ENCODE measurements at regions not wholly inside any gene's neighbourhood (a gene's known extent, or its start where the extent isn't known, plus 50 kb on each side); places are given as distances from the start of the nearest gene placed in this dataset.
"Not testable (repeated sequence)": the region's sequence is repeated elsewhere in the genome, so short reads cannot be mapped to it uniquely, and the experiment has no call there.

DNA sequence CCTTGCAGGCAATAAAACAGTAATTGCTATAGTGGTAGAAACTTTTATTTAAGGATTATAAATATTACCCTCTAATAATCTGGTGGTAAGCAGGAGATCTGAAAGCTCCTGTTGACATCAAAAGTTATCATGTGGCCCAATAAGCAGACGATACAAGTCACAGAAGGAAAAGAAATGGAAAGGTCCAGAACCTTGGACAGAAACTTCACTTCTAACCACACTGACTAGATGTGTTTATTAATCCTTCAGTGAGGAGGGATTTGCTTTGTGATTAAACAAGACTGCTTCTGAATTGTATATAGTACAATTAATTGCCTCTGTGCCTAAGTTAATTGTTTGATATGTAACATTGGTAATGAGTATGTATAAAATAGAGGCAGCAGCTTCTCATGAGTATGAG is 652.7 kb upstream of the MIS18BP1 start:
- TF ChIP-seq, protein P1, sequence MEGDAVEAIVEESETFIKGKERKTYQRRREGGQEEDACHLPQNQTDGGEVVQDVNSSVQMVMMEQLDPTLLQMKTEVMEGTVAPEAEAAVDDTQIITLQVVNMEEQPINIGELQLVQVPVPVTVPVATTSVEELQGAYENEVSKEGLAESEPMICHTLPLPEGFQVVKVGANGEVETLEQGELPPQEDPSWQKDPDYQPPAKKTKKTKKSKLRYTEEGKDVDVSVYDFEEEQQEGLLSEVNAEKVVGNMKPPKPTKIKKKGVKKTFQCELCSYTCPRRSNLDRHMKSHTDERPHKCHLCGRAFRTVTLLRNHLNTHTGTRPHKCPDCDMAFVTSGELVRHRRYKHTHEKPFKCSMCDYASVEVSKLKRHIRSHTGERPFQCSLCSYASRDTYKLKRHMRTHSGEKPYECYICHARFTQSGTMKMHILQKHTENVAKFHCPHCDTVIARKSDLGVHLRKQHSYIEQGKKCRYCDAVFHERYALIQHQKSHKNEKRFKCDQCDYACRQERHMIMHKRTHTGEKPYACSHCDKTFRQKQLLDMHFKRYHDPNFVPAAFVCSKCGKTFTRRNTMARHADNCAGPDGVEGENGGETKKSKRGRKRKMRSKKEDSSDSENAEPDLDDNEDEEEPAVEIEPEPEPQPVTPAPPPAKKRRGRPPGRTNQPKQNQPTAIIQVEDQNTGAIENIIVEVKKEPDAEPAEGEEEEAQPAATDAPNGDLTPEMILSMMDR (IDR thresholded peaks at IDR 0.05) = no peak
- no peak for TF ChIP-seq ZFX (IDR thresholded peaks at IDR 0.05; ENCODE audit: borderline replicate concordance)
- H3K27ac ChIP-seq = no peak overlapping the region

DNA sequence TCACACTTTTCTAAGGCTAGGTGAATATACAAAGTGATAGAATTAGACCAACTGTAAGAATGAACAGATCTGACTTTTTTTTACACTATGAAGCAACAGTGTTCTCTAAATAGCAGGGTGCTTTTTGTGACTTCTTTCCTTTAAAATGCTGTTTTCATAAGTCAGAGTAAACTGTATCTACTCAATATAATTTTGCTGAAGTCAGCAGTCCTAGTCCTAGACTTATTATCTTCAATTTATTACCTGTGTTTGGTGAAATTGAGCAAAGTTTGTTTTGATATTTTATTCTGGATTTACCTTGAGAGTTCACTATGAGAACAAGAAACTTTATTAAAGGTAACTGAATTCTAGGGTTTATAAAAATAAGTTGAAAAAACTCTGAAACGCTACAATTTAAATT is 651.3 kb upstream of the MIS18BP1 start:
- TF ChIP-seq, protein P1 (IDR thresholded peaks at IDR 0.05) = no peak
- TF ChIP-seq ZFX (IDR thresholded peaks at IDR 0.05; ENCODE audit: borderline replicate concordance) = no peak
- no peak overlapping the region for H3K27ac ChIP-seq

DNA sequence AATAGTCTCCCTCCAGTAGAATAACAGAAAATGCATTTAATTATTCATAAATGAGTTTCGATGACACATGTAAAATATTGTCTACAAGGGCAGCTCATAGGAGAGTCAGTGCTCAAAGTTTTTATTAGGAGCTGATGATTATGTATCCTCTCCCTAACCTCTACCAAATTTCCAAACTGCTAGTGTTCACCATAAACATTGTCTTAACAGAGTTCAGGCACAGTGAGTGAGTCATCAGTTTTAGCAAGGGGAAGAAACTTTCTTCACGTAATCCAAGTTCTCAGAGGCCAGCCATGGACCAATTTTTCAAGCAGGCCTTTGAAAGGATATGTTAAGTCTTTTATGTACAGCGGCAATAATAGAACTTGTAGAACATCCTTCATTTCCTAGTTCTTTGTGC is 649.2 kb upstream of the MIS18BP1 start:
- no peak overlapping the region for H3K27ac ChIP-seq
- TF ChIP-seq, protein P1 (IDR thresholded peaks at IDR 0.05) = no peak
- no peak for TF ChIP-seq ZFX (IDR thresholded peaks at IDR 0.05; ENCODE audit: borderline replicate concordance)

DNA sequence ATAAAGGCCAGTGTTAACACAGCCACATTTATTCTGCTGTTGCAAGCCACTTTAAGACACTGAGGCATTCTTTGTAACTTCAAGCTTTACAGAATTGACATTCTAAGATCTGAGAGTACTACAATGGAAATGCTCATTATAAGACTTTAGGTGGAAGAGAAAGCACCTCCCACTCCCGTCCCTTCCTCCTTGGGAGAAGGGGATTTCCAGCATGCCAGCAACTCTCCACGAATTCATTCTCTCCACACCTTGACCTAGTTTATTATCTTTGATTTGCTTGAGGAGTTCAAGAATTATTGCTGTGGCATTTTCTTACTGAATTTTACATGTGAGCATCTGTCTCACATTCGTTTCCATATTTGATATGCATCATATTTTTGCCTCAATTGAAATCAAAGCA is 644.4 kb upstream of the MIS18BP1 start:
- H3K27ac ChIP-seq = no peak overlapping the region
- TF ChIP-seq, protein P1 (IDR thresholded peaks at IDR 0.05) = no peak
- no peak for TF ChIP-seq ZFX (IDR thresholded peaks at IDR 0.05; ENCODE audit: borderline replicate concordance)

DNA sequence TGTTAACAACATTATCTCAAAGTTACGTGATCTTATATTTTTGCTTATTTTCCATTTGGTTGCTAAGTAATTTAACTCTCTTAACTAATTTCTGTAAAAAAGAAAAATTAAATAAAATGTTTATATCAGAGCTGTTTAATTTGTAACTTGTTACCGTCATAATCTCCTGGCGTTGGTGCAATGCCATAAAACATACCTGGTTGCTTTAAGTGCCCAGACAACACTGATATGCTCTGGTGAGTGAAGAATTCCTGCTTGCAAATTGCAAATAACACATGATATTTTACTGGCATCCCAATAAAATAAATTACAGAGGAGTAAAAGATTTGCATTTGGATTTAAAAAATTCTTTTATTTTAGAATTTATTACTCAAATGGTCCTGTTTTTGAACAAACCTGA is 640.1 kb upstream of the MIS18BP1 start:
- no peak overlapping the region for H3K27ac ChIP-seq
- TF ChIP-seq ZFX (IDR thresholded peaks at IDR 0.05; ENCODE audit: borderline replicate concordance) = no peak
- TF ChIP-seq, protein P1 (IDR thresholded peaks at IDR 0.05) = no peak

DNA sequence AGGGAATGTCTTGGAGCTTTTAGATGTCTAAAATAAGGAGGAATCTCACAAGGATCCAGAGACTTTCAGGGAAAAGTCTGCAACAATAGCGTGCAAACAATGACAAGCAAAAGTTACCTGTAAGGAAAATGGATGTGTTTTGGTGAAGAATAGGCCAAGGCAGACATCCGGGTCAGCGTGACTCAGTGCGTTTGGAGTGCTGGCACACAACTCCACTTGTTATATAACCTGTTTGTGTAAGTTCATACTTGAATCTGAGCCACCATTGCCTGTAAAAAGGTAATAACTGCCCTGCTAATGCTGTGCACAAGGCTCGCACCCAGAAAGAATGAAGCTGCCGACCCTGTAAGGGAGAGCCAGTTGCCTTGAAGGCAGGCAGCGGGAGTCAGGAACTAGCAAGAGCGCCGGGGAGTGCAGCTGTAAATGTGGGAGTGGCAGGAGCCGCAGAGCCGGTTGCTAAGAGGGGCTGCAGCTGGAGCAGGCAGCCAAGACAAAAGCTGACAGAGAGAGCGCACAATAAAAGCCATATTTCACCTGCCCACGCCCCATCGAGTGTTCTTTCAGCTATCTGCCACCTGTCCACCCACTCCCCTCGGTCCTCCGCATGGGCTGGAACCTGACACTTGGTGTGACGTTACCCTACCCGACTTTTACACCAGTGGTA is 638.5 kb upstream of the MIS18BP1 start:
- no peak for TF ChIP-seq ZFX (IDR thresholded peaks at IDR 0.05; ENCODE audit: borderline replicate concordance)
- TF ChIP-seq, protein P1 (IDR thresholded peaks at IDR 0.05) = no peak
- H3K27ac ChIP-seq = no peak overlapping the region

DNA sequence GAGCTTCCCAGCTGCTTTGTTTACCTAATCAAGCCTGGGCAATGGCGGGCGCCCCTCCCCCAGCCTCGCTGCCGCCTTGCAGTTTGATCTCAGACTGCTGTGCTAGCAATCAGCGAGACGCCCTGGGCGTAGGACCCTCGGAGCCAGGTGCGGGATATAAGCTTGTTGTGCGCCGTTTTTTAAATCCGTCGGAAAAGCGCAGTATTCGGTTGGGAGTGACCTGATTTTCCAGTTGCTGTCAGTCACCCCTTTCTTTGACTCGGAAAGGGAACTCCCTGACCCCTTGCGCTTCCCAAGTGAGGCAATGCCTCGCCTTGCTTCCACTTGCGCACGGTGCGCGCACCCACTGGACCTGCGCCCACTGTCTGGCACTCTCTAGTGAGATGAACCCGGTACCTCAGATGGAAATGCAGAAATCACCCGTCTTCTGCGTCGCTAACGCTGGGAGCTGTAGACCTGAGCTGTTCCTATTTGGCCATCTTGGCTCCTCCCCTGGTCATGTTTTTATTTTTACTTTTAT is 635.8 kb upstream of the MIS18BP1 start:
- not testable (repeated sequence) for H3K27ac ChIP-seq

DNA sequence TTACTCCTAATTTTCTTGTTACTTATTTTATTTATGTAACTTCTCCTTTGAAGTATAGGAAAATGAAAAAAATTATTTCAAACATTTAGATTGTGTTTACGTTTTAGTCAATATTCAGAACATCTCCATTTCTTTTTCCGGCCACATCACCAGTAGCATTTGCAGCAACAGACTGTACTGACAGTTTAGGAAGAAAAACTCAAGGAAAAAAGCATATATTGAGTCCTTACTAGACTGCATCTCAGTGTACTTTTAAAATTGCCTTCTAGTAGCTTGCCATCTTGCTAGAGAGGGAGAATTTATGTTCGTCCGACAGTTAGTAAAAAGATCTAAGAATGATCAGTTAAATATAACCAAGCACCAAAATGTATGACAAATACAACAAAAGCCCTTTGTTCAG is 625.0 kb upstream of the MIS18BP1 start:
- no peak overlapping the region for H3K27ac ChIP-seq
- TF ChIP-seq ZFX (IDR thresholded peaks at IDR 0.05; ENCODE audit: borderline replicate concordance) = no peak
- TF ChIP-seq, protein P1 (IDR thresholded peaks at IDR 0.05) = no peak

Measured in 22Rv1 (cell line).